DOHH2 (cell line): ENCODE measurements at regions not wholly inside any gene's neighbourhood (a gene's known extent, or its start where the extent isn't known, plus 50 kb on each side); places are given as distances from the start of the nearest gene placed in this dataset.

Experiments
- H3F3A ChIP-seq: fragments of 200-600 bp; sonication (generic), shearing (Covaris generic); 2 replicates; pipeline ENCODE4 v1.6.0; 2016; ENCODE audit warnings: antibody characterized with exemption, mild to moderate bottlenecking; ENCODE audit not compliant: control insufficient read depth, insufficient read depth
- H3K27ac ChIP-seq: fragments of 200-600 bp; sonication (generic); 2 replicates; pipeline ENCODE4 v1.5.1; 2014; ENCODE audit warnings: low read depth, mild to moderate bottlenecking, low read length, moderate library complexity
- H3K27me3 ChIP-seq: fragments of 200-600 bp; sonication (generic); 2 replicates; pipeline ENCODE4 v1.6.1; 2014; ENCODE audit warnings: mild to moderate bottlenecking, low read length, mixed read lengths; ENCODE audit not compliant: control insufficient read depth
- H3K36me3 ChIP-seq: fragments of 200-600 bp; sonication (generic); 2 replicates; pipeline ENCODE4 v1.6.1; 2014; ENCODE audit warnings: mild to moderate bottlenecking, low read length, moderate library complexity, mixed read lengths; ENCODE audit not compliant: control insufficient read depth
- H3K4me1 ChIP-seq: fragments of 200-600 bp; sonication (generic); 2 replicates; pipeline ENCODE4 v1.6.1; 2014; ENCODE audit warnings: mild to moderate bottlenecking, low read length, mixed read lengths; ENCODE audit not compliant: control insufficient read depth
- H3K4me2 ChIP-seq: fragments of 200-600 bp; sonication (generic); 2 replicates; pipeline ENCODE4 v1.6.0; 2014; ENCODE audit warnings: mild to moderate bottlenecking, low read length, moderate library complexity
- H3K4me3 ChIP-seq: fragments of 200-600 bp; sonication (generic); 2 replicates; pipeline ENCODE4 v1.5.1; 2014; ENCODE audit warnings: mild to moderate bottlenecking, low read length, mixed read lengths
- H3K79me2 ChIP-seq: fragments of 200-600 bp; sonication (generic); 2 replicates; pipeline ENCODE4 v1.6.1; 2014; ENCODE audit warnings: mild to moderate bottlenecking, low read length, mixed read lengths; ENCODE audit not compliant: control insufficient read depth
- H3K9me2 ChIP-seq: fragments of 200-600 bp; sonication (generic); replicated peaks from 2 replicates; pipeline ENCODE4 v1.6.1; 2014; ENCODE audit warnings: mild to moderate bottlenecking, low read length, mixed read lengths; ENCODE audit not compliant: control insufficient read depth
- H3K9me3 ChIP-seq: fragments of 200-600 bp; sonication (generic); 2 replicates; pipeline ENCODE4 v1.6.1; 2014; ENCODE audit warnings: antibody characterized with exemption, low read length, mixed read lengths; ENCODE audit not compliant: control insufficient read depth, insufficient read depth
- H4K20me1 ChIP-seq: fragments of 200-600 bp; sonication (generic); 2 replicates; pipeline ENCODE4 v1.6.0; 2014; ENCODE audit warnings: low read depth, mild to moderate bottlenecking, antibody characterized with exemption, low read length, moderate library complexity; ENCODE audit not compliant: control insufficient read depth, insufficient read depth
- CTCF ChIP-seq: fragments of 200-600 bp; sonication (generic); IDR thresholded peaks from one replicate; pipeline ENCODE4 v1.5.1; 2014; ENCODE audit warnings: antibody characterized with exemption, mild to moderate bottlenecking, low read depth, low read length; ENCODE audit not compliant: poor library complexity, severe bottlenecking
- EZH2phosphoT487 ChIP-seq: fragments of 200-600 bp; sonication (generic); IDR thresholded peaks from 2 replicates; pipeline ENCODE4 v1.6.1; 2017; ENCODE audit warnings: borderline replicate concordance, mild to moderate bottlenecking, antibody characterized with exemption, low read length, moderate library complexity, mixed read lengths

GRCh38 chr13:47025791-47026447, 129.1 kb upstream of the HTR2A start:
- no peaks in the 10 kb centered on the region for H3K79me2 ChIP-seq
- H3K9me3 ChIP-seq: no peaks in the 10 kb centered on the region
- no peaks in the 10 kb centered on the region for H4K20me1 ChIP-seq
- H3K4me1 ChIP-seq: peaks cover 5% of the 10 kb centered on the region; the same call in 1 of the 2 replicates
- no peak overlapping the region for H3K27ac ChIP-seq
- H3F3A ChIP-seq: no peaks in the 10 kb centered on the region
- no peaks in the 10 kb centered on the region for H3K9me2 ChIP-seq
- no peak overlapping the region for H3K4me2 ChIP-seq
- TF ChIP-seq EZH2phosphoT487: no peak
- H3K36me3 ChIP-seq: no peaks in the 10 kb centered on the region
- H3K27me3 ChIP-seq: no peaks in the 10 kb centered on the region
- no peak overlapping the region for H3K4me3 ChIP-seq

GRCh38 chr13:47019977-47020376, 123.1 kb upstream of the HTR2A start:
- H3K79me2 ChIP-seq: no peaks in the 10 kb centered on the region
- no peaks in the 10 kb centered on the region for H3K36me3 ChIP-seq
- H3K27ac ChIP-seq: no peak overlapping the region
- H3K4me1 ChIP-seq: peaks cover 5% of the 10 kb centered on the region; the same call in 1 of the 2 replicates
- no peaks in the 10 kb centered on the region for H3F3A ChIP-seq
- H3K9me3 ChIP-seq: no peaks in the 10 kb centered on the region
- H3K9me2 ChIP-seq: no peaks in the 10 kb centered on the region
- no peak overlapping the region for H3K4me2 ChIP-seq
- no peaks in the 10 kb centered on the region for H3K27me3 ChIP-seq
- no peak overlapping the region for H3K4me3 ChIP-seq
- TF ChIP-seq CTCF: no peak
- no peak for TF ChIP-seq EZH2phosphoT487
- no peaks in the 10 kb centered on the region for H4K20me1 ChIP-seq

- H3F3A ChIP-seq: no peaks in the 10 kb centered on the region
- TF ChIP-seq CTCF (no peak), EZH2phosphoT487 (no peak)
Measured at GRCh38 chr13:47017476-47017875, 120.6 kb upstream of the HTR2A start.

GRCh38 chr13:47008318-47008717, 111.5 kb upstream of the HTR2A start:
- Histone ChIP-seq H3K27ac (no peak overlapping the region), H3K4me1 (no peaks in the 10 kb centered on the region), H4K20me1 (no peaks in the 10 kb centered on the region), H3K4me2 (no peak overlapping the region), H3K79me2 (no peaks in the 10 kb centered on the region), H3K36me3 (no peaks in the 10 kb centered on the region), H3K27me3 (no peaks in the 10 kb centered on the region), H3K9me2 (no peaks in the 10 kb centered on the region), H3F3A (no peaks in the 10 kb centered on the region), H3K4me3 (no peak overlapping the region), H3K9me3 (no peaks in the 10 kb centered on the region)
- no peak for TF ChIP-seq CTCF
- TF ChIP-seq EZH2phosphoT487: no peak

More at GRCh38 chr13:47017476-47017875, 120.6 kb upstream of the HTR2A start:
- Histone ChIP-seq H4K20me1 (no peaks in the 10 kb centered on the region), H3K79me2 (no peaks in the 10 kb centered on the region), H3K4me1 (peaks cover 5% of the 10 kb centered on the region; the same call in 1 of the 2 replicates), H3K27me3 (no peaks in the 10 kb centered on the region), H3K36me3 (no peaks in the 10 kb centered on the region), H3K4me2 (no peak overlapping the region), H3K27ac (no peak overlapping the region), H3K9me2 (no peaks in the 10 kb centered on the region), H3K4me3 (no peak overlapping the region), H3K9me3 (no peaks in the 10 kb centered on the region)
